Liver (tissue), 8 donors: ENCODE measurements at regions not wholly inside any gene's neighbourhood (a gene's known extent, or its start where the extent isn't known, plus 50 kb on each side); places are given as distances from the start of the nearest gene placed in this dataset.

Source experiments
- DNase-seq: peaks from one replicate; pipeline ENCODE4 v3.0.0-alpha.2; 2017; ENCODE audit warnings: low spot score
- H3K27ac ChIP-seq, 2 donors: one replicate each; pipeline ENCODE4 v1.7.0; 2013; ENCODE audit warnings: inconsistent platforms in 2 of 2, low read length in 2 of 2, control low read depth in 1 of 2, low read depth in 1 of 2, mild to moderate bottlenecking in 1 of 2
- H3K27me3 ChIP-seq, 4 donors: one replicate each; pipeline versions ENCODE4 v1.6.1 to v1.7.0; 2013; ENCODE audit warnings: low read length in 3 of 4, inconsistent platforms in 1 of 4, mild to moderate bottlenecking in 1 of 4, moderate library complexity in 1 of 4; ENCODE audit not compliant: control insufficient read depth in 4 of 4, insufficient read depth in 4 of 4
- H3K36me3 ChIP-seq, 4 donors: one replicate each; pipeline versions ENCODE4 v1.6.1 to v1.7.0; 2013; ENCODE audit warnings: low read length in 3 of 4, mild to moderate bottlenecking in 3 of 4, low read depth in 1 of 4, moderate library complexity in 1 of 4; ENCODE audit not compliant: control insufficient read depth in 4 of 4, insufficient read depth in 3 of 4
- H3K4me1 ChIP-seq, 4 donors: one replicate each; pipeline versions ENCODE4 v1.6.1 to v1.7.0; 2013; ENCODE audit warnings: low read length in 3 of 4, mild to moderate bottlenecking in 3 of 4, moderate library complexity in 1 of 4; ENCODE audit not compliant: control insufficient read depth in 4 of 4, insufficient read depth in 4 of 4
- H3K4me3 ChIP-seq, 3 donors: one replicate each; pipeline versions ENCODE4 v1.6.1 to v1.7.0; 2013; ENCODE audit warnings: low read length in 3 of 3, control low read depth in 1 of 3, low read depth in 1 of 3, mild to moderate bottlenecking in 1 of 3
- H3K9ac ChIP-seq, 2 donors: one replicate each; pipeline ENCODE4 v1.7.0; 2013; ENCODE audit warnings: low read length in 2 of 2, mild to moderate bottlenecking in 2 of 2, moderate library complexity in 2 of 2, control low read depth in 1 of 2, low read depth in 1 of 2
- H3K9me3 ChIP-seq, 4 donors: one replicate each; pipeline versions ENCODE4 v1.6.1 to v1.7.0; 2013; ENCODE audit warnings: low read length in 3 of 4; ENCODE audit not compliant: control insufficient read depth in 4 of 4
- EGR1 ChIP-seq, 2 donors: IDR thresholded peaks; 2 replicates each; pipeline ENCODE4 v1.6.1; 2016 to 2018; ENCODE audit warnings: antibody characterized with exemption in 2 of 2, low read depth in 2 of 2
- FOXA1 ChIP-seq: IDR thresholded peaks from 2 replicates; pipeline ENCODE4 v1.6.1; 2016; ENCODE audit warnings: antibody characterized with exemption
- FOXA2 ChIP-seq: IDR thresholded peaks from 2 replicates; pipeline ENCODE4 v1.6.1; 2016; ENCODE audit warnings: antibody characterized with exemption
- GABPA ChIP-seq, 2 donors: IDR thresholded peaks in 1 of 2; conservative IDR thresholded peaks in 1 of 2; 2 replicates each; pipeline ENCODE4 v1.6.1; 2016; ENCODE audit warnings: antibody characterized with exemption in 2 of 2, mild to moderate bottlenecking in 1 of 2, moderate library complexity in 1 of 2
- HNF4A ChIP-seq, 2 donors: conservative IDR thresholded peaks; 2 replicates each; pipeline ENCODE4 v1.6.1; 2016; ENCODE audit warnings: antibody characterized with exemption in 2 of 2, mild to moderate bottlenecking in 2 of 2
- HNF4G ChIP-seq: IDR thresholded peaks from 2 replicates; pipeline ENCODE4 v1.6.1; 2016; ENCODE audit warnings: antibody characterized with exemption
- JUND ChIP-seq, 2 donors: IDR thresholded peaks; 2 replicates each; pipeline ENCODE4 v1.6.1; 2016; ENCODE audit warnings: antibody characterized with exemption in 2 of 2
- NR2F2 ChIP-seq: IDR thresholded peaks from 2 replicates; pipeline ENCODE4 v1.6.1; 2016; ENCODE audit warnings: antibody characterized with exemption
- RAD21 ChIP-seq, 2 donors: IDR thresholded peaks; 2 replicates each; pipeline ENCODE4 v1.6.1; 2016; ENCODE audit warnings: antibody characterized with exemption in 2 of 2, mild to moderate bottlenecking in 2 of 2
- RXRA ChIP-seq, 2 donors: IDR thresholded peaks; 2 replicates each; pipeline ENCODE4 v1.6.1; 2017 to 2018; ENCODE audit warnings: antibody characterized with exemption in 2 of 2, mild to moderate bottlenecking in 1 of 2
- SP1 ChIP-seq: IDR thresholded peaks from 2 replicates; pipeline ENCODE4 v1.6.1; 2018; ENCODE audit warnings: antibody characterized with exemption, mild to moderate bottlenecking
- TAF1 ChIP-seq: conservative IDR thresholded peaks from 2 replicates; pipeline ENCODE4 v1.6.1; 2016; ENCODE audit warnings: antibody characterized with exemption, mild to moderate bottlenecking
- YY1 ChIP-seq: IDR thresholded peaks from 2 replicates; pipeline ENCODE4 v1.6.1; 2016; ENCODE audit warnings: antibody characterized with exemption, mild to moderate bottlenecking
- WGBS: extraction: QIAGEN DNeasy Blood & Tissue Kit; methylation state at CpG from one replicate; pipeline ENCODE4 v1.1.7; 2013; 5-methylcytosine and 5-hydroxymethylcytosine counted together
- TF ChIP-seq, protein P1 (sequence below): IDR thresholded peaks from 2 replicates; pipeline ENCODE4 v1.6.1; 2016; ENCODE audit warnings: antibody characterized with exemption
- TF ChIP-seq, protein P2 (sequence below): fragments of 150-350 bp; IDR thresholded peaks from 2 replicates; pipeline ENCODE4 v1.5.1; 2017; ENCODE audit warnings: improper control_type of control experiment, low read depth, low read length; ENCODE audit not compliant: missing input control
- TF ChIP-seq, protein P3 (sequence below): IDR thresholded peaks from 2 replicates; pipeline ENCODE4 v1.6.1; 2016; ENCODE audit warnings: antibody characterized with exemption
- TF ChIP-seq, protein P4 (sequence below): IDR thresholded peaks from 2 replicates; pipeline ENCODE4 v1.6.1; 2016; ENCODE audit warnings: antibody characterized with exemption, mild to moderate bottlenecking
- TF ChIP-seq, protein P5 (sequence below): IDR thresholded peaks from 2 replicates; pipeline ENCODE4 v1.6.1; 2016; ENCODE audit warnings: antibody characterized with exemption
- donor health status: healthy.
- donor health status: healthy.
- donor health status: healthy.
- donor health status: healthy.
- donor health status: healthy.

DNA sequence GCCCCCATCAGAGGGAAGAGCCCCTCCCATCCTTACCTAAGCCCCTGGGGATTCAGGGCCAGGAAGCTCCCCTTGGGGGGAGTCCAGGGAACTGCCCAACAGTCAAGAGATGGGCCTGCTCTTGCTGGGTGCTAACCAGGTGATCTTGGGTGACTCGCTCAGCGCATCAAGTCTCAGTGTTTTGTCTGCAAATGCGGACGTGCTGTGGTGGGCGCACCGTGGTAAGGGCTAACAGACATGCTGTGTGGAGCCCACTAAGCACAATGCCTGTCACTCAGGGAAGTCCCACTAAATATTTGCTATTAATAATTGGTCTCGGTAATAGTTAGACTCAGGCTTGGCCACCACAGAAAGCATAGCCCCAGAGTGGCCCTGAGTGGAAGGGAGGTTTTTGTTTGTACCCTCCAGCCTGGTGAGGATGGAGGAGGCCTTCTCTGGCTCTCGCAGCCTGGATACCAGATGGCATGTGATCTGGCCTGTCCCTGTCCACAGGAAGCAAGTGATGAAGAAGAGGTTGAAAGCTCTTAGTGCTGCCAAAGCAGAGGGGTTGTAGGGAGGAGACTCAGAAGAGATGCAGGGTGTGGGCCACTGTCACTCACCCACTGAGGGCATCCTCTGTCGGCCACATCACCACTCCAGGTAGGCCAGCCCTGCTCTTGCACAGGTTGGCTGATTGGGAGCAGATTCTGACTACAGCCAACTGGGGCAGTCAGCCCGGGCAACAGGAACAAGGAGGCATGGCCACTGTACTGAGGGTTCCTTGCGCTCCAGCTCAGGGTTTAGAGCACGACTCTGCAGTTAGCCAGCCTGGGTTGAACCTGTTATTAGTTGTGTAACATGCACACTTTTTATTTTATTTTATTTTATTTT, 69.8 kb upstream of the KSR1 start:
- H3K27ac ChIP-seq: no peak overlapping the region
- DNase-seq: no peak
- no peaks in the 10 kb centered on the region for H3K36me3 ChIP-seq
- WGBS: 92% methylated on average over 12 of the region's 12 CpGs
- H3K27me3 ChIP-seq: no peaks in the 10 kb centered on the region
- no peak overlapping the region for H3K4me3 ChIP-seq
- H3K9me3 ChIP-seq: no peaks in the 10 kb centered on the region
- no peak overlapping the region for H3K9ac ChIP-seq
- TF ChIP-seq, protein P1, sequence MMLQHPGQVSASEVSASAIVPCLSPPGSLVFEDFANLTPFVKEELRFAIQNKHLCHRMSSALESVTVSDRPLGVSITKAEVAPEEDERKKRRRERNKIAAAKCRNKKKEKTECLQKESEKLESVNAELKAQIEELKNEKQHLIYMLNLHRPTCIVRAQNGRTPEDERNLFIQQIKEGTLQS: no peak
- TF ChIP-seq, protein P2, sequence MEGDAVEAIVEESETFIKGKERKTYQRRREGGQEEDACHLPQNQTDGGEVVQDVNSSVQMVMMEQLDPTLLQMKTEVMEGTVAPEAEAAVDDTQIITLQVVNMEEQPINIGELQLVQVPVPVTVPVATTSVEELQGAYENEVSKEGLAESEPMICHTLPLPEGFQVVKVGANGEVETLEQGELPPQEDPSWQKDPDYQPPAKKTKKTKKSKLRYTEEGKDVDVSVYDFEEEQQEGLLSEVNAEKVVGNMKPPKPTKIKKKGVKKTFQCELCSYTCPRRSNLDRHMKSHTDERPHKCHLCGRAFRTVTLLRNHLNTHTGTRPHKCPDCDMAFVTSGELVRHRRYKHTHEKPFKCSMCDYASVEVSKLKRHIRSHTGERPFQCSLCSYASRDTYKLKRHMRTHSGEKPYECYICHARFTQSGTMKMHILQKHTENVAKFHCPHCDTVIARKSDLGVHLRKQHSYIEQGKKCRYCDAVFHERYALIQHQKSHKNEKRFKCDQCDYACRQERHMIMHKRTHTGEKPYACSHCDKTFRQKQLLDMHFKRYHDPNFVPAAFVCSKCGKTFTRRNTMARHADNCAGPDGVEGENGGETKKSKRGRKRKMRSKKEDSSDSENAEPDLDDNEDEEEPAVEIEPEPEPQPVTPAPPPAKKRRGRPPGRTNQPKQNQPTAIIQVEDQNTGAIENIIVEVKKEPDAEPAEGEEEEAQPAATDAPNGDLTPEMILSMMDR: no peak
- TF ChIP-seq YY1 (no peak), FOXA2 (no peak), EGR1 (IDR thresholded peaks at IDR 0.05; ENCODE audit: low read depth in 2 of 2) (no peak), RAD21 (IDR thresholded peaks at IDR 0.05) (no peak), FOXA1 (no peak), GABPA (IDR thresholded peaks at IDR 0.05 in 1 of 2, conservative IDR thresholded peaks at IDR 0.05 in 1 of 2) (no peak), TAF1 (no peak), SP1 (no peak), HNF4A (conservative IDR thresholded peaks at IDR 0.05) (no peak), NR2F2 (no peak), HNF4G (no peak), JUND (IDR thresholded peaks at IDR 0.05) (no peak), RXRA (IDR thresholded peaks at IDR 0.05) (no peak)
- TF ChIP-seq, protein P3, sequence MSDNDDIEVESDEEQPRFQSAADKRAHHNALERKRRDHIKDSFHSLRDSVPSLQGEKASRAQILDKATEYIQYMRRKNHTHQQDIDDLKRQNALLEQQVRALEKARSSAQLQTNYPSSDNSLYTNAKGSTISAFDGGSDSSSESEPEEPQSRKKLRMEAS: no peak
- TF ChIP-seq, protein P4, sequence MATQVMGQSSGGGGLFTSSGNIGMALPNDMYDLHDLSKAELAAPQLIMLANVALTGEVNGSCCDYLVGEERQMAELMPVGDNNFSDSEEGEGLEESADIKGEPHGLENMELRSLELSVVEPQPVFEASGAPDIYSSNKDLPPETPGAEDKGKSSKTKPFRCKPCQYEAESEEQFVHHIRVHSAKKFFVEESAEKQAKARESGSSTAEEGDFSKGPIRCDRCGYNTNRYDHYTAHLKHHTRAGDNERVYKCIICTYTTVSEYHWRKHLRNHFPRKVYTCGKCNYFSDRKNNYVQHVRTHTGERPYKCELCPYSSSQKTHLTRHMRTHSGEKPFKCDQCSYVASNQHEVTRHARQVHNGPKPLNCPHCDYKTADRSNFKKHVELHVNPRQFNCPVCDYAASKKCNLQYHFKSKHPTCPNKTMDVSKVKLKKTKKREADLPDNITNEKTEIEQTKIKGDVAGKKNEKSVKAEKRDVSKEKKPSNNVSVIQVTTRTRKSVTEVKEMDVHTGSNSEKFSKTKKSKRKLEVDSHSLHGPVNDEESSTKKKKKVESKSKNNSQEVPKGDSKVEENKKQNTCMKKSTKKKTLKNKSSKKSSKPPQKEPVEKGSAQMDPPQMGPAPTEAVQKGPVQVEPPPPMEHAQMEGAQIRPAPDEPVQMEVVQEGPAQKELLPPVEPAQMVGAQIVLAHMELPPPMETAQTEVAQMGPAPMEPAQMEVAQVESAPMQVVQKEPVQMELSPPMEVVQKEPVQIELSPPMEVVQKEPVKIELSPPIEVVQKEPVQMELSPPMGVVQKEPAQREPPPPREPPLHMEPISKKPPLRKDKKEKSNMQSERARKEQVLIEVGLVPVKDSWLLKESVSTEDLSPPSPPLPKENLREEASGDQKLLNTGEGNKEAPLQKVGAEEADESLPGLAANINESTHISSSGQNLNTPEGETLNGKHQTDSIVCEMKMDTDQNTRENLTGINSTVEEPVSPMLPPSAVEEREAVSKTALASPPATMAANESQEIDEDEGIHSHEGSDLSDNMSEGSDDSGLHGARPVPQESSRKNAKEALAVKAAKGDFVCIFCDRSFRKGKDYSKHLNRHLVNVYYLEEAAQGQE: no peak
- TF ChIP-seq, protein P5, sequence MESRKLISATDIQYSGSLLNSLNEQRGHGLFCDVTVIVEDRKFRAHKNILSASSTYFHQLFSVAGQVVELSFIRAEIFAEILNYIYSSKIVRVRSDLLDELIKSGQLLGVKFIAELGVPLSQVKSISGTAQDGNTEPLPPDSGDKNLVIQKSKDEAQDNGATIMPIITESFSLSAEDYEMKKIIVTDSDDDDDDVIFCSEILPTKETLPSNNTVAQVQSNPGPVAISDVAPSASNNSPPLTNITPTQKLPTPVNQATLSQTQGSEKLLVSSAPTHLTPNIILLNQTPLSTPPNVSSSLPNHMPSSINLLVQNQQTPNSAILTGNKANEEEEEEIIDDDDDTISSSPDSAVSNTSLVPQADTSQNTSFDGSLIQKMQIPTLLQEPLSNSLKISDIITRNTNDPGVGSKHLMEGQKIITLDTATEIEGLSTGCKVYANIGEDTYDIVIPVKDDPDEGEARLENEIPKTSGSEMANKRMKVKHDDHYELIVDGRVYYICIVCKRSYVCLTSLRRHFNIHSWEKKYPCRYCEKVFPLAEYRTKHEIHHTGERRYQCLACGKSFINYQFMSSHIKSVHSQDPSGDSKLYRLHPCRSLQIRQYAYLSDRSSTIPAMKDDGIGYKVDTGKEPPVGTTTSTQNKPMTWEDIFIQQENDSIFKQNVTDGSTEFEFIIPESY: no peak
- no peaks in the 10 kb centered on the region for H3K4me1 ChIP-seq
